HG03354 (cell line): ENCODE measurements at regions not wholly inside any gene's neighbourhood (a gene's known extent, or its start where the extent isn't known, plus 50 kb on each side); places are given as distances from the start of the nearest gene placed in this dataset.

ENCODE experiments used
- ATAC-seq: cut with Tn5 transposase; IDR thresholded peaks from one replicate; pipeline ENCODE4 v1.9.1; 2021; ENCODE audit warnings: mild to moderate bottlenecking; ENCODE audit not compliant: unreplicated experiment, poor library complexity, severe bottlenecking

DNA sequence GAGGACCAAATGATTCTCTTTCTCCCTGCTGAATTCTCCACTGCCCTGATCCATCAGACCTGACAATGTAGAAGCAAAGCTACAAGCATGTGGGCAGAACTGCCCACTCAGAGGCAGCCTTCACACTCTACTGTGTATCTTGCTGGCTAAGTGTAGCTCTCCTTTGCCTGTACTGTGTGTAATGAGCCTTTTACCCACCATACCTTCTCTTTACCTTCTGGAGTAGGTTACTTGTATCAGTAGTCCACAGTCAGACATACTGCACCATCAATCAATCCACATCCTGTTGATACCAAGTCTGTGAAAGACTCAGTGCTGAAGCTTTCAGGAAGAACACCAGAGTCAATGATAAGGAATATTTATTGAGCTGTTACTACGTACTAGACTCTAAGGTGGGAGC lies 440.7 kb upstream of the ARHGEF26 start:
- no peak for ATAC-seq

DNA sequence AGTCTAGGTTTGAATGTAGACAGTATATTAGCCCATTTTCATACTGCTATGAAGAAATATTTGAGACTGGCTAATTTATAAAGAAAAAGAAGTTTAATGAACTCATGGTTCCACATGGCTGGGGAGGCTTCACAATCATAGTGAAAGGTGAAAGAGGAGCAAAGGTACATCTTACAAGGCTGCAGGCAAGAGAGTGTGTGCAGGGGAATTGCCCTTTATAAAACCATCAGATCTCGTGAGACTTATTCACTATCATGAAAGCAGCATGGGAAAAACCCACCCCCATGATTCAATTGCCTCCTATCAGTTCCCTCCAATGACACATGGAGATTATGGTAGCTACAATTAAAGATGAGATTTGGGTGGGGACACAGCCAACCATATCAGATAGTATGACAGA lies 440.1 kb upstream of the ARHGEF26 start:
- ATAC-seq, result no peak

DNA sequence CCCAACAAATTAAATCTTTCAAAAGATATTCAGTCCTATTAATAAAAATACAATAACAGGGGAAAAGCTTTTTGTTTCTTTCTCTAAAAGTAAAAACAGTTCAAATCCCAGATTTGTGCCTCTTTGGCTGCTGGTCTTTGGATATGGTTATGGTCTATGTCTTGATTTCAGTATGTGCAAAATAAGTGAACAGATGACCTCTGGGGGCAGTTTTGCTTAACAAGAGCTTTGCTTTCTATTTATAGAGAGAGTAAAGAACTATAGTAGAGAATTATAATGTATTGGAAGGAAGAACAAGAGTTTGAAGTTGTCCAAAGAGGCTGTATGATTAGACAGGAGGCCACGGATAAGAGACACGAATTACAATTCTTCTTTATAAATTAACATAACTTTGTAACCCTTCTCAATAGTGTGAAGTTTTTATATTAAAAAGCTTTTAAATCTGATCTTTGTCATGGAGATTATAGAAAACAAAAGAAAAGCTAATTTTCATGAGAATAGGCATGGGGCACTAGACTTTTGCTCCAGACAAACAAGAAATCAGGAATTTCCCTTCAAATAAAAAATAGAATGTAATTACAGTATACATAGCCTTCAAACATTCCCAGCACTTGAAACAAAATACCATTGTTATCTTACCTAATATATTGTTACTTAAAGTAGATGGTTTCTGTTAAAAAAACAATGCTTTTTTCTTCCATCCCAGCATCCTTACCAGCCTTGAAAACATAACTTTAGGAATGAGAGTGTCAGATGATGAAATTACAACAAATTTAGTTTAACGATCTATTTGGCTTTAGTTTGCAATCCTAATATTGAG lies 432.7 kb upstream of the ARHGEF26 start:
- ATAC-seq, result no peak

DNA sequence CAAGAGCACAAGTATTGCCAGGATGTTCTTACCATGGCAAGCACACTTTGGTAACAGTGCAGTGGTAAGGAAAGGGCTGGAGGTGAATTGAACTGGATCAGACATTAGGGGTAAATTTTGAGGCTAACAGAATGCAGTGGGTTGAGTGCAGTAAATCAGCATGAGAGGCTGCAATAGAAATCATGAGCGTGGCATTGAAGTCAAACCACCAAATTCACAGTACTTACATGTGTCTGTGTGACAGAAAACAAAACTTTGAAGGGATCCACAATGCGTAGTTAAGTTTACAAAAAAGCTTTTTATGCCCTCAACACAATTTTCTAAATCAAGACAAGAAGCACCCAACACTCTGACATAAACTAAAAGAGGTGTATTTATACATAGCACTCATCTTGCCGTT lies 428.0 kb upstream of the ARHGEF26 start:
- ATAC-seq, result no peak

DNA sequence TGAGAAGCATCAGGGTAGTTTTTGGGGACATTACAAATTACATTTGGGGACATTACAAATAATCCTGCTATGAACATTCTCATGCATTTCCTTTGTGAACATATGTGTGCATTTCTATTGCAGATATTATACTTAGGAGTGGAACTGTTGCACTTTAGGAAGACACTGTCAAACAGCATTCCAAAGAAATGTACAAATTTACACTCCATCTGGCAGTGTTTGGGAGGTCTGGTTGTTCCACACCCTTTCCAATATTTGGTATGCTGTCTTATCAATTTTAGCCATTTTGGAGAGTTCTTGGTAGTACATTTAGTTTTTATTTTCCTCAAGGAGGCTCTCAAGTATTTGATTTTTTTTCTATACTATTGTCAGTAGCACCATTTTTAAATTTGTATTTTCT lies 419.1 kb upstream of the ARHGEF26 start:
- ATAC-seq, result no peak

DNA sequence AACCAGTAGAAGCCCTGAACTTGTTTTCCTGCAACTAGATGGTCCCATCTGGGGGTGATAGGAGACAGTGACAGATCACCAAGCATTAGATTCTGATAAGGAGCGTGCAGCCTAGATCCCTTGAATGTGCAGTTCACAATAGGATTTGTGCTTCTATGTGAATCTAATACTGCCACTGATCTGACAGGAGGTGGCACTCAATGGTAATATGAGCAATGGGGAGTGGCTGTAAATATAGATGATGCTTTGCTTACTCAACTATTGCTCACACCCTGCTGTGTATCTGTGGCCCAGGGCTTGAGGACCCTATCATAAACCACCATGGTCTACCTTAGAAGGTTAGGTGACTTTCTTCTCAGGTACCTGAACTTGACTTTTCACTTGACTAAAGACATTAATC lies 417.1 kb upstream of the ARHGEF26 start:
- no peak for ATAC-seq

DNA sequence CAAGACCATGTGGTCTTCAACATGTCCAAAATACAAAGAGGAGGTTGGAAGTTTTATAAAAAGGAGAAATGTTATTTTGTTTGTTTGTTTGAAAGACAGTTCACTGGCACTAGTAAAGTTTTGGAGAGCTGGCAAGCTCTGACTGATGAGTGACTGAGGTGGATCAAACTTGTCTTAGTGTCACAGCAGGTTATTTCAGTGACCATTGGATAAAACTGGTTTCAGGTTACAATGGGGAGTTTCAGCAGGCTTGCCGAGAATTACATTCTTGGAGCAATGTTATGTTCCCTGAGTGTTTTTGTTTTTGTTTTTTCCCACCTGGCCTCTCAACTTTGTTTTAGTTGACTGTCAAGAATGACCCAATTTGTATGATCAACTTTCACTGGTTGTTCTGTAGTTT lies 414.5 kb upstream of the ARHGEF26 start:
- no peak for ATAC-seq

DNA sequence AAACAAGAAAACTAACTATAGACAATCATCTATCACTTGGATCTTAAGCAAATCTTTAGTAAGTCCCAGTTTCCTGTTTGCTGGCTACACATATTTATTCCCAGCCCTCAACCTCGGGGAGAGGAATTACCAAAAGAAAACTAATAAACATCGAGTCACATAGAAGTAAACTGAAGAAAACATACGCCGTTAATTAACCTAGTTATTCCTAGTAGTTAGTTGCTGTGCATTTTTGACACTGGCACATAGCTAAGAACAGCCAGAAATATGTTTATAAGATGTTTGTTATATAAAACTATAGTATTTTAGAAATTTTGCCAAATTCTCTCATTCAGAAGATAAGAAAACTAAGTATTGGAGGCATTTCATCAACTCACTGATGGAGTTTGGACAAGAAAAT lies 407.2 kb upstream of the ARHGEF26 start:
- ATAC-seq, result no peak

DNA sequence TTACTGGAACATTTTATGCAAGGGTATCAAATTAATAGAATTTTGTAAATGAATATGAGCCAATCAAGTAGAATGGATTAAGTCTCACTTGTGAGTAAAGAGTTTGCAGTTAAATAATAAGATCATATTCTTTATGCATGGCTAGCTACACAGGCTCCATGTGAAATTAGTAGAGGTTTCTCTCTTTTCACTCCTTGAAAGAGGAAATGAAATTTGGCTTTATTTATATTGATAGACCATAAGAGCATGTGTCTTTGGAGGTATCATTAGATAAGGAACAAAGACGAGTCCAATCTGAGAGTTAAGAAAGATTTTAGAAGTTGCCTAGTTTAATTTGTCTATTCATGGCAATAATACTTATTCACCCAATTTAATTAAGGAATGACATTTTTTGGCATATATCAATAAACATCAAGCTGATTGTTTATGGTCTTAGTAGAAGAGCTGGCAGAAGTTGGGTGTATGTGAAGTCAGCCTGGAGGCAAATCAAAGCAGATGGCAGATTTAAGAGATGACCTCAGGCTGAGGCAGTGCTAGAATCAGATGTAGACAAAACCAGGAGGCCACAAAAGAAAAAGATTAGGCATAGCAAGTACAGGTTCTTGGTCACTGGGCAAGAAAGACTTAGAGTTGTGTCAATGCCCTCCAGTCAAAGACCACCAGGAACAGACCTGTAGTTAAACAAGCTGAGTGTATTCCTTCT lies 406.5 kb upstream of the ARHGEF26 start:
- no peak for ATAC-seq

DNA sequence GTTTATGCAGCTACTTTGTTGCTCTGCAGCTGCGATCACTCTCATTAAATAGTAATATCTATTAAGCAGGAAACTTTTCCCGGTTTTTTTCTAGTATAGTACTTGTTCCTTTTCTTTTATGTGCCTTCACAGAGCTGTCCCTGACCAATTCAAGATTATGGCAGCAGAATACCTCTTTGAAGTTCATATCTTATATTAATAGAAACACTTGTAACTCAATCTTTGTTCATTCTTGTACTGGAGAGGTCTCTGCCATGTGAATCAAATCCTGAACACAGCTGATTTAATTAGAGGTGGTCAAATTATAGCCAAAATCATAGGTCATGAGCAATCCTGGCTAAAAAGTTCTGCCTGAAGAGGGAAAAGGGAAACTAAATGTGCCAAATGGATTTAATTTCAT lies 399.0 kb upstream of the ARHGEF26 start:
- ATAC-seq, result no peak

DNA sequence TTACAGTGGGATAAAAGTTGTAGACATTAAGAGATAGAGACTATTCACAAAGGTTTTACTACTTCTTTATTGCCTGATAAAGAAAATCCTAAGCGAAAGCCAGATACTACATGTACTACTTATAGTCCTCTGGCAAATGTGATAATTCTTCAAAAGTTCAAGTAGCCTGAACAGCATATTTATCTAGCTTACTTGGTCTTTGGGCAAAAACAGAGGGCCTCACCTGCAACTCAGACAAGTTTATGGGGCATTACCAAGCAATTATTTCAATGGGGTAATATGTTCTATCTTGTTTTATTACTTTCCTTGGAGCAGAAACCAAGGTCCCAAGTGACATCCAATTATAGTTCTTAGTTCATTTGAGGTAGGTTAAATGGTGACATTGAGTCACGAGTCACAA lies 390.1 kb upstream of the ARHGEF26 start:
- no peak for ATAC-seq

DNA sequence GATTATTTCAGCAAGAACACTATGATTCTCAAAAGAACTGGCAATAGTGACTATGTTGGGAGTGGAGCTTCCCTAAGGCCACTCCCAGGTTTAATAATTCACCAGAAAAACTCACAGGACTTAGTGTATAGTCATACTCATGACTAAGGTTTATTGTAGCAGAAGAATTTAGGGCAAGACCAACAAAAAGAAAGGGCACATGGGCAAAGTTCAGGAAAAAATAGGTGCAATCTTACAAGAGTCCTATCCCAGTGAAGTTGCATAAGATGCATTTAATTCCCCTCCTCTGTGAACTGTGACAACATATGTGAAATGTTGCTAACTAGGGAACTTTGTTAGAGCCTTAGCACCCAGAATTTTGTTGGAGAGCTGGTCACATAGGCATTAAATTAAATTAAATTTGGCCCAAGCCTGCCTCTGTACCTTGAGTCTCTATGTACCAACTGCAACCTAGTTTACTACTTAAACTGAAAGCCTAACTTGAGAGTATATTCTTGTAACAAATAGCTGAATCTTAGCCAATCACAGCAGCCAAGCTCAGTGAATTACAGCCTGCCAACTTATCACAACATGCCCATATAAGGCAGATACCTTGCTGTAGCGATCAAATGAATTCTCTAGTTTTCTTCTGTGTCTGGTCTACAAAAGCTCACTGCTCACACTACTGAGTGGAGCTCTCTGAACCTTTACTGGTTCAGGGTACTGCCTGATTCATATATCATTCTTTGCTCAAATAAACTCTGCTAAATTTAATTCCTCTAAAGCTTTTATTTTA lies 386.2 kb upstream of the ARHGEF26 start:
- ATAC-seq, result no peak

DNA sequence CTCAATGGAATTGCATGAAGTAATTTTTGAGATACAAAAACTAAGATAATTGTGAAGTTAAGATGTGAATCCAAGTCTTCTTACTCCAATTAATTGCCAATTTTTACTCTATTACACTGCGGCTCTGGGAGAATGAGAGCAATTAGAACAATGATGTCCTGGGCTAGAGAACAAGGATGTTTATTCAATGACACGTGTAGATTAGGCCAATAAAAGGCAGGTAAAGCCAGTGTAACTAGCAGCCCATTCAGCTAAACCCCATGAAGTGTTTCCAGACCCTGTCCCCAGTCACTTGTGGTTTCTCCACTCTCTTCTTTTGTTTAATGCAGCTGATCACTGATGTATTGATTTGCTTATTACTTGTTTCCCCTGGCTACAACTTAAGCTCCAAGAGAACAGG lies 381.1 kb upstream of the ARHGEF26 start:
- no peak for ATAC-seq

DNA sequence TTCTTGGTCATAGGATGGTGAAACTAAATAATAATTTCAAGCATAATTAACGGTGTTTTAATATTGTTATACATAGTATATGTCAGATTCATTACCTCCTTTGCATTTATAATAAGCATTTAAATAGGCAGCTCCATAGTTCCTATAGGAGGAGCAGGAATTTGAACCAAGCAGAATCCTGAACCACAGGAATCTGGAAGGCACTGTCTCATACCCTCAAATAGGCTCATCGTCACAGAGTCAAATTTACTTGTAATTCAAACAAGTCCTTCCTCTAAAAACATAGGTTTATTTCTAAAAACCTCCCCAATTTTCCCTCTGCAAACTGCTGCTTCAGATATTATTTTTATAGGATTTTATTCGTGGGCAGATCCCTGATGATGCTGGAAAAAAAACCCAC lies 376.3 kb upstream of the ARHGEF26 start:
- no peak for ATAC-seq

DNA sequence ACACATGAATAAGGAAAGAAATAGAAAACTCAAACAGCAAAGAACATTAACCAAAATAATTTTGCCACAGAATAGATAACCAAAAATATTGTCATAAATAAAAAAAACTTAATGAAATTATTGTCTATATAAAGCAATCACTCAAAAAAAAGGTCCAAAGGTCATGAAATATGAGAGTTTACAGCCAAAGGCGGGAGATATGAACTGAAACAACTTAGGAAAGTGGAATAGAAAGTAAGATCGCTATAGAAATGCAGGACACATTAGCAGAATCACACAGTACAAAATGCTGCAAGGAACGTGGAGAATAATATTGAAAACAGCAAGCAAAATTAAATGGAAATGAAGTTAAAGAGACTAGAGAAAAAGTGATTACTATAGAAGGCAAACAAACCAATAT lies 375.0 kb upstream of the ARHGEF26 start:
- no peak for ATAC-seq

DNA sequence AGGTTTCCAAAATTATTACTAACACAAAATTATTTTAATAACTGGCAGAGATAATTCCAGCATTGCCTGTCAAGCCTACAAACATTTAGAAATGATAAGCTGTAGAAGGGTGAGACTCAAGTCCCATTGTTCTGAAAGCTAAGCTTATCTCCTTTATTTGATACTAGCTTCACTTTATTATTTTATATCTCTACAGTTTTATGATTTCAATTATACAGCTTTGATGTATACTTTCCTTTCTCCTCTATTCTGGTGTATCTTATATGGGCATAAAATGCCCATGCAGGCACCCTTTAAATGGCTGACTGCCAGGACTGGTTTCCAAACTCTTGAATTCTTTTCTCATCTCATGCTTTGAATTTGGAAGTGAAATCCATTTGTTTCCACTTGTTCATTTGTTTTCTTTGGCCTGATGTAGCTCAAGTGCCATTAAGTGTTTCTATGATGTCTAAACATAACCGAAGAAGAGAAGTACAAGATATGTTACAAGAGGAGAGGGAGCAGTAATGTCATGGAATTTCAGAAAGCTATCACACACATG lies 372.1 kb upstream of the ARHGEF26 start:
- no peak for ATAC-seq

DNA sequence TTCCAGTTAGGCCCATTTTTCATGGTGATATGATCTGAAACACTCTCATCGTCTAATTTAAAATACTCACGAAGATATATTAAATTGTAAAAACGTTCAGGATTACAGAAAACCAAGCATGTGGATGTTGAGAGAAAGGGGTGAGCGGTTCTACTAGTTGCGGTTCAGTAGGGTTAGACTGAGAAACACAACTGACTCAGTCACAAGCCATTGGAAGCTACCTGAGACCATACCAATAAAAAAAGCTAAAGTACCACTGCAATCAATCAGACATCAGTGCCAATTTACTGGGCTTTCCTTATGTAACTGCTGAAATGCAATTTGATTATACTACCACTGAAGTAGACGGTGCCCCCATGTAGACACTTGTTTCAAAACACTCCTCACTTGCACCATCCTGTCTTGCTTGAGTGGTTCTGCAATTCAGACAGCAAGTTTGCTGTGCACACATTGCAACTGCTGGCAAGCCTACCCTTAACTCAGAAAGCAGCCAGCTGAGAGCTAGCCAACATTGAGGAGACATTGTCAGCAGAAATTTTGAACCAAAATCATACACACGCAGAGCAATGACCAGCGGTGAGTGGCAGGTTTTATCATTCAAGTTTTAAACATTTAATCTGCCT lies 368.7 kb upstream of the ARHGEF26 start:
- ATAC-seq, result no peak

DNA sequence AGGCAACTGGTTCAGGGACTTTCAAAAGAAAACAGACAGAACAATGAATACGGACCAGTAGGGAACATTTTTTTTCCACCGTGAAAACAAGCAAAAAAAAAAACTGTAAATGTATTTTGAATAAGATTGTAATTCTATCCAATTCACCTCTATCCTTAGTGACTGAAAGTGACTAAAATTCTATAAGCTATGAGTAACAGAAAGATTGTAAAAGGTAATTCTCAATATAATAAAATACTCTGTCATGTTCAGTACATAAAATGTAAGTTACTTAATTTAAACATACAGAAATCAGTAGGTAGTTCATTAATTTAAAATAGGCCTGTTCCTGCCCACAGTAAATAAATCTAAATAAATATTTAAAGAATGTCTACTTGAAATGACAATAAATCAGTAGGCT lies 368.2 kb upstream of the ARHGEF26 start:
- ATAC-seq, result no peak

DNA sequence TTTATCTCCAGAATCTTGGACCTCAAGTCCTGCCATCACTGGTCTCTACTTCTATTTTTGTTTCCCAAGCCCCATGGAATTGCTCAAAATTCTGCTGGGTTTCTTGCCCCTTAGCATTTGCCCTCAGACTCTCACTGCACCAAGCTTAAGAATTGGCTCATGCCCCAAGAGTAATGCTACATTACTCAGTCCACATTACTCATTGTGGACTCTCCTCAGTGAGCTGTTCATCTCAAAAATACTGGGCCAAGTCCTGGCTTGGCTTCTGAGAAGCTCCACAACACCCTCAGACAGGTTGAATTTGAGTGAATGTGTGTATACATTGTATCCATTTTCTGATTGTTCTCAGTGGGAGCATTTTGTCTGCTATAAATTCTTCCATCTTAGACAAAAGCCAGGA lies 364.4 kb upstream of the ARHGEF26 start:
- no peak for ATAC-seq

DNA sequence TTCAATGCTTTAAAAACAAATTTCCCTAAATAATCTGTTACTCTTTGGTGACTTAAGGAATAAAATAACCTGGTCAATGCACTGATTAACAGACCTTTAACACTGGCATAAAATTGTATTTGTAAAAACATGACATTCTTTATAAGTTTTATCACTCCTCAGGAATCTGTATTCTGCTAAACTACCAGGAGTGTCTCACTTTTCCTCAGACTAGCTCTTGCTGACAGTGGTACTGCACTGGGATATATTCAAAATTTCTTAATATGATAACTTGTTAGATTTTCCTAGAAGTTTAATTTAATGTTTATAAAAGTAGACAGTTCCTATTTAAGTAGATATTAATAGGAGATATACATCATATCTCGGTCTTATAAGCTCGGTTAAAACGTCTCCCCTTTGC lies 363.4 kb upstream of the ARHGEF26 start:
- no peak for ATAC-seq
